WTC11 (cell line): ENCODE measurements at regions not wholly inside any gene's neighbourhood (a gene's known extent, or its start where the extent isn't known, plus 50 kb on each side); places are given as distances from the start of the nearest gene placed in this dataset.

Experiments used
- ATAC-seq: fragments of 200-7000 bp; cut with Tn5 transposase; 2 replicates; pipeline ENCODE4 v1.10.0; 2021; ENCODE audit warnings: mild to moderate bottlenecking, moderate library complexity
- CTCF ChIA-PET: fragments of 300-600 bp; sonication (Branson Sonifier 250); formaldehyde crosslinking; loops from one replicate; lab custom pipeline; 2021; ENCODE audit warnings: antibody characterized with exemption; lab: Charles Lee
- POLR2A ChIA-PET: fragments of 350-600 bp; sonication (Branson Sonifier 250); formaldehyde crosslinking; loops from one replicate; lab custom pipeline; 2021; ENCODE audit warnings: antibody characterized with exemption; lab: Charles Lee
- DNase-seq: peaks from one replicate; pipeline ENCODE4 v3.0.0; 2021; ENCODE audit warnings: low spot score
- H3K27ac Mint-ChIP-seq: 2 replicates; pipeline ENCODE4 v1.8.0; 2021; ENCODE audit warnings: mixed read lengths
- H3K27me3 Mint-ChIP-seq: 2 replicates; pipeline ENCODE4 v1.8.0; 2021; ENCODE audit warnings: low read depth, mild to moderate bottlenecking, moderate library complexity, mixed read lengths
- H3K36me3 Mint-ChIP-seq: 2 replicates; pipeline ENCODE4 v1.8.0; 2021; ENCODE audit warnings: mixed read lengths
- H3K4me1 Mint-ChIP-seq: 2 replicates; pipeline ENCODE4 v1.8.0; 2022; ENCODE audit warnings: mixed read lengths
- H3K4me3 Mint-ChIP-seq: 2 replicates; pipeline ENCODE4 v1.8.0; 2021; ENCODE audit warnings: mild to moderate bottlenecking, moderate library complexity, mixed read lengths
- H3K9me3 Mint-ChIP-seq: 2 replicates; pipeline ENCODE4 v1.8.0; 2021; ENCODE audit warnings: mixed read lengths
- CTCF ChIP-seq: fragments of 200-600 bp; IDR thresholded peaks from 2 replicates; pipeline ENCODE4 v1.8.0; 2022; ENCODE audit warnings: antibody characterized with exemption
- IRF1 ChIP-seq: sonication (generic); formaldehyde crosslinking; IDR thresholded peaks from 2 replicates; pipeline ENCODE4 v1.8.0; 2023; ENCODE audit warnings: missing genetic modification reagents
- JAZF1 ChIP-seq: fragments of 250-450 bp; sonication (Bioruptor Pico); IDR thresholded peaks from 2 replicates; pipeline ENCODE4 v1.9.0; 2021; ENCODE audit warnings: moderate library complexity, mild to moderate bottlenecking, inconsistent platforms
- MXD4 ChIP-seq: fragments of 250-450 bp; sonication (Bioruptor Pico); IDR thresholded peaks from 2 replicates; pipeline ENCODE4 v1.8.0; 2021; ENCODE audit warnings: mild to moderate bottlenecking, moderate library complexity, borderline replicate concordance
- OVOL2 ChIP-seq: fragments of 250-450 bp; sonication (Bioruptor Pico); IDR thresholded peaks from 2 replicates; pipeline ENCODE4 v1.9.0; 2021; ENCODE audit warnings: mild to moderate bottlenecking, borderline replicate concordance
- RORB ChIP-seq: fragments of 250-450 bp; sonication (Bioruptor Pico); IDR thresholded peaks from 2 replicates; pipeline ENCODE4 v1.9.0; 2021; ENCODE audit warnings: mild to moderate bottlenecking
- TEAD1 ChIP-seq: sonication (generic); formaldehyde crosslinking; IDR thresholded peaks from 2 replicates; pipeline ENCODE4 v1.8.0; 2022; ENCODE audit warnings: mild to moderate bottlenecking, missing genetic modification reagents
- ZNF138 ChIP-seq: sonication (generic); formaldehyde crosslinking; conservative IDR thresholded peaks from 2 replicates; pipeline ENCODE4 v1.8.1; 2022; ENCODE audit warnings: mild to moderate bottlenecking, moderate library complexity, missing genetic modification reagents
- ZNF396 ChIP-seq: fragments of 250-450 bp; sonication (Bioruptor Pico); IDR thresholded peaks from 2 replicates; pipeline ENCODE4 v1.8.0; 2021; ENCODE audit warnings: mild to moderate bottlenecking, moderate library complexity, borderline replicate concordance
- ZNF512 ChIP-seq: sonication (generic); formaldehyde crosslinking; IDR thresholded peaks from 2 replicates; pipeline ENCODE4 v1.8.1; 2022; ENCODE audit warnings: missing genetic modification reagents, borderline replicate concordance
- TF ChIP-seq, protein P1 (sequence below): fragments of 250-450 bp; sonication (Bioruptor Pico); conservative IDR thresholded peaks from 2 replicates; pipeline ENCODE4 v1.9.0; 2021; ENCODE audit warnings: mild to moderate bottlenecking
- TF ChIP-seq, protein P2 (sequence below): fragments of 250-450 bp; sonication (Bioruptor Pico); IDR thresholded peaks from 2 replicates; pipeline ENCODE4 v1.8.0; 2021; ENCODE audit warnings: mild to moderate bottlenecking
- TF ChIP-seq, protein P3 (sequence below): sonication (generic); formaldehyde crosslinking; IDR thresholded peaks from 2 replicates; pipeline ENCODE4 v1.8.1; 2022; ENCODE audit warnings: mild to moderate bottlenecking, moderate library complexity, missing genetic modification reagents
- TF ChIP-seq, protein P4 (sequence below): sonication (generic); formaldehyde crosslinking; IDR thresholded peaks from 2 replicates; pipeline ENCODE4 v1.8.1; 2023; ENCODE audit warnings: mild to moderate bottlenecking, missing genetic modification reagents
- TF ChIP-seq, protein P5 (sequence below): sonication (generic); formaldehyde crosslinking; IDR thresholded peaks from 2 replicates; pipeline ENCODE4 v1.8.0; 2023; ENCODE audit warnings: missing genetic modification reagents, mild to moderate bottlenecking, borderline replicate concordance
- TF ChIP-seq, protein P6 (sequence below): sonication (generic); formaldehyde crosslinking; conservative IDR thresholded peaks from 2 replicates; pipeline ENCODE4 v1.8.1; 2022; ENCODE audit warnings: mild to moderate bottlenecking, missing genetic modification reagents

DNA sequence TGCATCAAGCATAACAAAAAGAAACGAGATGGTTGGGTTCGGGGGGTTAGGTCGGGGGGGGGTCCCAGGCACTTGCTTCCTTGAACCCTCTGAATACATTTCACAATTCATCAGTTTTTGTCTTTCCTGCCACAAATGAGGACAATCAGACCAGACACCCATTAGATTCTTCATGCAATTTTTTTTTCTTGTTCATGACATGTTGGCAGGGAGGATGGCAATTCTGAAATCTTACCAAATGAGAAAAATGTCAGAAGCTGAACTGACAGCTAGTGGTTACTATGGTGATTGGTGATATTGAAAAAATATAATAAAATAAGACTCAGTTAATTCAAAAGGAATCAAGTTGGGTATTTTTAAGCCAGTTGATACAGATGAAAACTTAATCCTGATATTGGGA lies 419.5 kb upstream of the PSMD7 start:
- Mint-ChIP-seq H3K27me3 (no peaks in the 10 kb centered on the region), H3K4me3 (no peak overlapping the region), H3K9me3 (no peaks in the 10 kb centered on the region), H3K4me1 (peaks cover 22% of the 10 kb centered on the region), H3K27ac (peak overlapping the region; percentile 75; the same call in 1 of the 2 replicates), H3K36me3 (no peaks in the 10 kb centered on the region)
- no peak for ATAC-seq
- DNase-seq: no peak
- TF ChIP-seq ZNF512 (CRISPR knock-in tag) (no peak), OVOL2 (CRISPR knock-in tag) (no peak), MXD4 (CRISPR knock-in tag) (no peak), IRF1 (CRISPR knock-in tag) (no peak), ZNF396 (no peak), ZNF138 (CRISPR knock-in tag) (no peak)
- TF ChIP-seq, protein P1, sequence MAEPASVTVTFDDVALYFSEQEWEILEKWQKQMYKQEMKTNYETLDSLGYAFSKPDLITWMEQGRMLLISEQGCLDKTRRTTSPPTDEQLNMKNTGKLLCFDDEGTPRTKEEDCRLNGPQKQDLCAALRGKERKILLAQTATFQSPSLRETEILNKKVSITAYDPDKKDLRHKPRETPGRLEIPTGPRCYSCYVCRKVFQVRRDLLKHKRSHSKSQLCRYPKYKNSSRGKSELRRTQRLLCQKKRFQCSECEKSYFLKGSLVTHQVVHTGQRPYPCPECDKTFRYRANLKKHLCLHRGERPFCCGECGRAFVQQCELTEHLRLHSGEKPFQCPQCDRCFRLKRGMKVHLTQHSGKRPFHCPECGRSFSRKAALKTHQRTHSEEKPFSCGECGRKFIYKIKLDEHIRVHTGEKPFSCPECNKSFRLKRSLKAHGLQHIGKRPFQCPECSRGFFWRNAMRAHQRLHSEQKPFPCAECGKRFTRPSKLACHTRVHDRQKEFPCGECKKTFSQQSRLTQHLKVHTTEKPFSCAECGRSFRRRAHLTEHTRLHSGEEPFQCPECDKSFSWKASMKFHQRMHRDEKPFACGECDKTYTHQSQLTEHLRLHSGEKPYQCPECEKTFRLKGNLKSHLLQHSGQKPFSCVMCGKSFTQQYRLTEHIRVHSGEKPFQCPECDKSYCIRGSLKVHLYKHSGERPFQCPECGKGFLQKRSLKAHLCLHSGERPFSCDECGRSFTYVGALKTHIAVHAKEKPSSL (CRISPR knock-in tag): no peak
- TF ChIP-seq, protein P2, sequence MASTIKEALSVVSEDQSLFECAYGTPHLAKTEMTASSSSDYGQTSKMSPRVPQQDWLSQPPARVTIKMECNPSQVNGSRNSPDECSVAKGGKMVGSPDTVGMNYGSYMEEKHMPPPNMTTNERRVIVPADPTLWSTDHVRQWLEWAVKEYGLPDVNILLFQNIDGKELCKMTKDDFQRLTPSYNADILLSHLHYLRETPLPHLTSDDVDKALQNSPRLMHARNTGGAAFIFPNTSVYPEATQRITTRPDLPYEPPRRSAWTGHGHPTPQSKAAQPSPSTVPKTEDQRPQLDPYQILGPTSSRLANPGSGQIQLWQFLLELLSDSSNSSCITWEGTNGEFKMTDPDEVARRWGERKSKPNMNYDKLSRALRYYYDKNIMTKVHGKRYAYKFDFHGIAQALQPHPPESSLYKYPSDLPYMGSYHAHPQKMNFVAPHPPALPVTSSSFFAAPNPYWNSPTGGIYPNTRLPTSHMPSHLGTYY (CRISPR knock-in tag): no peak
- TF ChIP-seq, protein P3, sequence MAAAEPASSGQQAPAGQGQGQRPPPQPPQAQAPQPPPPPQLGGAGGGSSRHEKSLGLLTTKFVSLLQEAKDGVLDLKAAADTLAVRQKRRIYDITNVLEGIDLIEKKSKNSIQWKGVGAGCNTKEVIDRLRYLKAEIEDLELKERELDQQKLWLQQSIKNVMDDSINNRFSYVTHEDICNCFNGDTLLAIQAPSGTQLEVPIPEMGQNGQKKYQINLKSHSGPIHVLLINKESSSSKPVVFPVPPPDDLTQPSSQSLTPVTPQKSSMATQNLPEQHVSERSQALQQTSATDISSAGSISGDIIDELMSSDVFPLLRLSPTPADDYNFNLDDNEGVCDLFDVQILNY: no peak
- TF ChIP-seq, protein P4, sequence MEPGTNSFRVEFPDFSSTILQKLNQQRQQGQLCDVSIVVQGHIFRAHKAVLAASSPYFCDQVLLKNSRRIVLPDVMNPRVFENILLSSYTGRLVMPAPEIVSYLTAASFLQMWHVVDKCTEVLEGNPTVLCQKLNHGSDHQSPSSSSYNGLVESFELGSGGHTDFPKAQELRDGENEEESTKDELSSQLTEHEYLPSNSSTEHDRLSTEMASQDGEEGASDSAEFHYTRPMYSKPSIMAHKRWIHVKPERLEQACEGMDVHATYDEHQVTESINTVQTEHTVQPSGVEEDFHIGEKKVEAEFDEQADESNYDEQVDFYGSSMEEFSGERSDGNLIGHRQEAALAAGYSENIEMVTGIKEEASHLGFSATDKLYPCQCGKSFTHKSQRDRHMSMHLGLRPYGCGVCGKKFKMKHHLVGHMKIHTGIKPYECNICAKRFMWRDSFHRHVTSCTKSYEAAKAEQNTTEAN (CRISPR knock-in tag): no peak
- ChIA-PET POLR2A (no interaction called here), CTCF (interaction anchor here (0.7 to 1.9 kb wide), 3 partner anchors 30 to 158 kb away, joined by 3 to 5 read pairs (median 4); no protein-coding TSS in a partner anchor)

DNA sequence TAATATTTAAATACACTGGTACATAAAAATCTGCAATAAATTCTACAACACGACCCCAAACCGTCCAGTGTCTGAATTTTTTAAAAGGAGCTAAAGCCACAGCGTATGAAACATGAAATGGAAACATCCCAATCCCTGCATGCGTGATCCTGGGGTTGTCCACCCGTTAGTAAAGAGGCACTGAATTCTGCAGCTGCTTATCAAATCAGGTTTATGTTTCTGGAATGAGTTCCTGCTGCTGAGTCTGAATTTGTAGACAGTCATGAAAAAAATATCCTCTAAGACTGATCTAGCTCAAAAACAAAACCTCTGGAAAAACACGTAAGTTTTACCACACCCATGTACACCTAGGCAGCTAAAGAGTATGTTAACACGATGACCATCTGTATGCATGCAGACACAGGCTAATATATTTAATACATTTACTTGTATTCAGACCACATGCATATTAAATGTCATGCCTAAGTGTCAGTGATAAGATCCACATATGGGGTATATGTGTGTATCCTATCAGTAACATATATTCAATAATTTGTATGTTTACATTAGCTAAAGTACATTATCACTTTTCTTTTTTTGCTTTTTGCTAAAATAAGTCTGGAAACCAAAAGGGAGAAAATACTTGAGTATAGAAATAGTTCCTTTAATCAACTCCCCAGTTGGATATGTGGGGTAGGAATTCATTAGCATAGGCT lies 420.5 kb upstream of the PSMD7 start:
- no peak overlapping the region for H3K4me3 Mint-ChIP-seq
- no peak overlapping the region for H3K27ac Mint-ChIP-seq
- no peaks in the 10 kb centered on the region for H3K36me3 Mint-ChIP-seq
- no peaks in the 10 kb centered on the region for H3K27me3 Mint-ChIP-seq
- CTCF ChIA-PET: interaction anchor here (0.9 to 1.9 kb wide), 3 partner anchors 15 to 159 kb away, joined by 4 to 6 read pairs (median 5); no protein-coding TSS in a partner anchor
- DNase-seq (no peak), ATAC-seq (no peak)
- peaks cover 22% of the 10 kb centered on the region for H3K4me1 Mint-ChIP-seq
- no peaks in the 10 kb centered on the region for H3K9me3 Mint-ChIP-seq
- POLR2A ChIA-PET: no interaction called here
- TF ChIP-seq ZNF396 (no peak), TEAD1 (CRISPR knock-in tag) (no peak), RORB (CRISPR knock-in tag) (no peak), JAZF1 (CRISPR knock-in tag) (no peak), CTCF (no peak)
- TF ChIP-seq, protein P5, sequence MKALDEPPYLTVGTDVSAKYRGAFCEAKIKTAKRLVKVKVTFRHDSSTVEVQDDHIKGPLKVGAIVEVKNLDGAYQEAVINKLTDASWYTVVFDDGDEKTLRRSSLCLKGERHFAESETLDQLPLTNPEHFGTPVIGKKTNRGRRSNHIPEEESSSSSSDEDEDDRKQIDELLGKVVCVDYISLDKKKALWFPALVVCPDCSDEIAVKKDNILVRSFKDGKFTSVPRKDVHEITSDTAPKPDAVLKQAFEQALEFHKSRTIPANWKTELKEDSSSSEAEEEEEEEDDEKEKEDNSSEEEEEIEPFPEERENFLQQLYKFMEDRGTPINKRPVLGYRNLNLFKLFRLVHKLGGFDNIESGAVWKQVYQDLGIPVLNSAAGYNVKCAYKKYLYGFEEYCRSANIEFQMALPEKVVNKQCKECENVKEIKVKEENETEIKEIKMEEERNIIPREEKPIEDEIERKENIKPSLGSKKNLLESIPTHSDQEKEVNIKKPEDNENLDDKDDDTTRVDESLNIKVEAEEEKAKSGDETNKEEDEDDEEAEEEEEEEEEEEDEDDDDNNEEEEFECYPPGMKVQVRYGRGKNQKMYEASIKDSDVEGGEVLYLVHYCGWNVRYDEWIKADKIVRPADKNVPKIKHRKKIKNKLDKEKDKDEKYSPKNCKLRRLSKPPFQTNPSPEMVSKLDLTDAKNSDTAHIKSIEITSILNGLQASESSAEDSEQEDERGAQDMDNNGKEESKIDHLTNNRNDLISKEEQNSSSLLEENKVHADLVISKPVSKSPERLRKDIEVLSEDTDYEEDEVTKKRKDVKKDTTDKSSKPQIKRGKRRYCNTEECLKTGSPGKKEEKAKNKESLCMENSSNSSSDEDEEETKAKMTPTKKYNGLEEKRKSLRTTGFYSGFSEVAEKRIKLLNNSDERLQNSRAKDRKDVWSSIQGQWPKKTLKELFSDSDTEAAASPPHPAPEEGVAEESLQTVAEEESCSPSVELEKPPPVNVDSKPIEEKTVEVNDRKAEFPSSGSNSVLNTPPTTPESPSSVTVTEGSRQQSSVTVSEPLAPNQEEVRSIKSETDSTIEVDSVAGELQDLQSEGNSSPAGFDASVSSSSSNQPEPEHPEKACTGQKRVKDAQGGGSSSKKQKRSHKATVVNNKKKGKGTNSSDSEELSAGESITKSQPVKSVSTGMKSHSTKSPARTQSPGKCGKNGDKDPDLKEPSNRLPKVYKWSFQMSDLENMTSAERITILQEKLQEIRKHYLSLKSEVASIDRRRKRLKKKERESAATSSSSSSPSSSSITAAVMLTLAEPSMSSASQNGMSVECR (CRISPR knock-in tag): no peak
- TF ChIP-seq, protein P6, sequence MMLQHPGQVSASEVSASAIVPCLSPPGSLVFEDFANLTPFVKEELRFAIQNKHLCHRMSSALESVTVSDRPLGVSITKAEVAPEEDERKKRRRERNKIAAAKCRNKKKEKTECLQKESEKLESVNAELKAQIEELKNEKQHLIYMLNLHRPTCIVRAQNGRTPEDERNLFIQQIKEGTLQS (CRISPR knock-in tag): no peak
- TF ChIP-seq, protein P3: no peak
